ENCODE measurements at regions not wholly inside any gene's neighbourhood (a gene's known extent, or its start where the extent isn't known, plus 50 kb on each side); places are given as distances from the start of the nearest gene placed in this dataset.

- no peak for TF ChIP-seq ZNF501 (tag by site-specific recombination; IDR thresholded peaks at IDR 0.05)
- TF ChIP-seq GLI4 (tag by site-specific recombination; IDR thresholded peaks at IDR 0.05), result no peak
- TF ChIP-seq ZNF23 (tag by site-specific recombination; IDR thresholded peaks at IDR 0.05; ENCODE audit: borderline replicate concordance), result no peak
- no peak for TF ChIP-seq ZNF544 (tag by site-specific recombination; IDR thresholded peaks at IDR 0.05)
- TF ChIP-seq REST (tag by site-specific recombination; IDR thresholded peaks at IDR 0.05), result no peak
- no peak for TF ChIP-seq ZNF621 (tag by site-specific recombination; IDR thresholded peaks at IDR 0.05)
- TF ChIP-seq ZSCAN5A (tag by site-specific recombination; IDR thresholded peaks at IDR 0.05), result no peak
Observed at GRCh38 chr11:130760515-130761125, 155.7 kb downstream of the SNX19 start (continued).

GRCh38 chr11:130761560-130762220 lies 154.6 kb downstream of the SNX19 start:
- Histone ChIP-seq H3K4me1 (ENCODE audit: control insufficient read depth, insufficient read depth, low read length) (no peaks in the 10 kb centered on the region), H3K4me3 (ENCODE audit: low read depth, low read length) (no peak overlapping the region), H3K9me3 (ENCODE audit: control insufficient read depth, insufficient read depth, low read depth, low read length) (no peaks in the 10 kb centered on the region), H3K27ac (ENCODE audit: extremely low read depth, low read depth, low read length) (no peak overlapping the region), H3K36me3 (ENCODE audit: control insufficient read depth in 2 of 2, insufficient read depth in 1 of 2, low read length in 2 of 2) (no peaks in the 10 kb centered on the region)
- TF ChIP-seq ZNF623 (tag by site-specific recombination; IDR thresholded peaks at IDR 0.05) (no peak), SCRT2 (tag by site-specific recombination; IDR thresholded peaks at IDR 0.05) (no peak), KLF16 (tag by site-specific recombination; IDR thresholded peaks at IDR 0.05) (no peak), ZNF292 (tag by site-specific recombination; IDR thresholded peaks at IDR 0.05; ENCODE audit: borderline replicate concordance, low read depth) (no peak), ZNF354C (tag by site-specific recombination; IDR thresholded peaks at IDR 0.05; ENCODE audit: borderline replicate concordance, low read depth) (no peak), ZNF416 (tag by site-specific recombination; IDR thresholded peaks at IDR 0.05) (no peak), ZNF426 (tag by site-specific recombination; IDR thresholded peaks at IDR 0.05) (no peak), SCRT1 (tag by site-specific recombination; IDR thresholded peaks at IDR 0.05; ENCODE audit: borderline replicate concordance) (no peak), ZNF544 (tag by site-specific recombination; IDR thresholded peaks at IDR 0.05) (no peak), ZBTB17 (tag by site-specific recombination; IDR thresholded peaks at IDR 0.05) (no peak), ZNF513 (tag by site-specific recombination; IDR thresholded peaks at IDR 0.05) (no peak), ZNF514 (tag by site-specific recombination; IDR thresholded peaks at IDR 0.05) (no peak), ZSCAN4 (tag by site-specific recombination; IDR thresholded peaks at IDR 0.05) (no peak), ZNF747 (tag by site-specific recombination; IDR thresholded peaks at IDR 0.05) (no peak), INSM2 (tag by site-specific recombination; IDR thresholded peaks at IDR 0.05) (no peak), ZNF157 (tag by site-specific recombination; IDR thresholded peaks at IDR 0.05) (no peak), ZNF302 (tag by site-specific recombination; IDR thresholded peaks at IDR 0.05; ENCODE audit: low read depth) (no peak)
- POLR2A ChIA-PET, result no interaction called here
- CTCF ChIA-PET, result interaction anchor here (0.9 to 1.0 kb wide), 2 partner anchors 81 to 100 kb away, joined by 3 to 4 read pairs; no protein-coding TSS in a partner anchor
